Ovary (tissue), 3 donors: ENCODE measurements at regions not wholly inside any gene's neighbourhood (a gene's known extent, or its start where the extent isn't known, plus 50 kb on each side); places are given as distances from the start of the nearest gene placed in this dataset.

ENCODE experiments used
- EP300 ChIP-seq: sonication (generic); formaldehyde crosslinking; IDR thresholded peaks from one replicate; pipeline ENCODE4 v1.6.1; 2017; ENCODE audit warnings: antibody characterized with exemption
- POLR2A ChIP-seq: fragments of 450-650 bp; IDR thresholded peaks from one replicate; pipeline ENCODE4 v1.6.1; 2017; ENCODE audit warnings: antibody characterized with exemption, mild to moderate bottlenecking, moderate library complexity
- TF ChIP-seq, protein P1 (sequence below), 3 donors: fragments of 450-650 bp in 2 of 3; fragments of 200-600 bp in 1 of 3; IDR thresholded peaks; one replicate each; pipeline versions ENCODE4 v1.5.1 to v1.8.0; 2016 to 2022; ENCODE audit warnings: antibody characterized with exemption in 3 of 3, mild to moderate bottlenecking in 1 of 3
- donor health status: DM: no; HTN: no; CAD: no.

DNA sequence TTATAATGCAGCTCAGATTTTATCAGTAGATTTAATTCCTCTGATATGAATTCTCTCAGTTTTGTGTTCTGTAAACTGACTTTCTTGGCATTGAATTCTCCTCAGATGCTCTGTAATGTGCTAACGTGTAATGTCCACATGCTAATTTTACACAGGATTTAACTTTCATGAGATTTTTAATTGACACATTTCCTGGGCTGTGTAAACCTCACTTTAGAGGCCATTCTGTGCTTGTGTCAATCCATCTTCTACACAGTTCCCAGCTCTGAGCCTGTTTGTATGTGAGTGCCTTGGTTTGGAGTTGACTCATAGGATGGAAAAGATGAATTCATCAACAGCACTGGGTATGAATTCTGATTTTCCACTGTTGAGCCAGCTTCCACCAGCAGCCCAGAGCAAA, 476.7 kb upstream of the GCFC2 start:
- TF ChIP-seq, protein P1, sequence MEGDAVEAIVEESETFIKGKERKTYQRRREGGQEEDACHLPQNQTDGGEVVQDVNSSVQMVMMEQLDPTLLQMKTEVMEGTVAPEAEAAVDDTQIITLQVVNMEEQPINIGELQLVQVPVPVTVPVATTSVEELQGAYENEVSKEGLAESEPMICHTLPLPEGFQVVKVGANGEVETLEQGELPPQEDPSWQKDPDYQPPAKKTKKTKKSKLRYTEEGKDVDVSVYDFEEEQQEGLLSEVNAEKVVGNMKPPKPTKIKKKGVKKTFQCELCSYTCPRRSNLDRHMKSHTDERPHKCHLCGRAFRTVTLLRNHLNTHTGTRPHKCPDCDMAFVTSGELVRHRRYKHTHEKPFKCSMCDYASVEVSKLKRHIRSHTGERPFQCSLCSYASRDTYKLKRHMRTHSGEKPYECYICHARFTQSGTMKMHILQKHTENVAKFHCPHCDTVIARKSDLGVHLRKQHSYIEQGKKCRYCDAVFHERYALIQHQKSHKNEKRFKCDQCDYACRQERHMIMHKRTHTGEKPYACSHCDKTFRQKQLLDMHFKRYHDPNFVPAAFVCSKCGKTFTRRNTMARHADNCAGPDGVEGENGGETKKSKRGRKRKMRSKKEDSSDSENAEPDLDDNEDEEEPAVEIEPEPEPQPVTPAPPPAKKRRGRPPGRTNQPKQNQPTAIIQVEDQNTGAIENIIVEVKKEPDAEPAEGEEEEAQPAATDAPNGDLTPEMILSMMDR (IDR thresholded peaks at IDR 0.05), result no peak
- TF ChIP-seq POLR2A, result no peak
- TF ChIP-seq EP300, result no peak
